Uterus (tissue), 3 donors: ENCODE measurements at regions not wholly inside any gene's neighbourhood (a gene's known extent, or its start where the extent isn't known, plus 50 kb on each side); places are given as distances from the start of the nearest gene placed in this dataset.

Experiments
- DNase-seq, 2 donors: peaks; one replicate each; pipeline ENCODE4 v3.0.0-alpha.2; 2019 to 2020
- H3K27ac ChIP-seq, 2 donors: fragments of 200-600 bp; sonication (generic); 1 replicate in 1 of 2; 2 replicates in 1 of 2; pipeline ENCODE4 v1.5.1; 2016 to 2018
- H3K27me3 ChIP-seq, 2 donors: fragments of 200-600 bp; sonication (generic); one replicate each; pipeline ENCODE4 v1.5.1; 2018 to 2019; ENCODE audit warnings: control low read depth in 1 of 2
- H3K36me3 ChIP-seq, 2 donors: fragments of 200-600 bp; sonication (generic); one replicate each; pipeline ENCODE4 v1.5.1; 2019; ENCODE audit warnings: control low read depth in 1 of 2
- H3K4me1 ChIP-seq, 2 donors: fragments of 200-600 bp; sonication (generic); one replicate each; pipeline ENCODE4 v1.5.1; 2018 to 2019; ENCODE audit warnings: control low read depth in 1 of 2
- H3K4me3 ChIP-seq, 2 donors: fragments of 200-600 bp; sonication (generic); 1 replicate in 1 of 2; 2 replicates in 1 of 2; pipeline ENCODE4 v1.5.1; 2018 to 2019; ENCODE audit warnings: mild to moderate bottlenecking in 1 of 2
- H3K9me3 ChIP-seq, 2 donors: fragments of 200-600 bp; sonication (generic); one replicate each; pipeline ENCODE4 v1.5.1; 2019; ENCODE audit warnings: control low read depth in 1 of 2
- POLR2A ChIP-seq, 2 donors: fragments of 450-650 bp; IDR thresholded peaks; one replicate each; pipeline ENCODE4 v1.6.1; 2016; ENCODE audit warnings: antibody characterized with exemption in 2 of 2, mild to moderate bottlenecking in 1 of 2, moderate library complexity in 1 of 2
- intact Hi-C: fragments of 100-400 bp; cut with DNase I; formaldehyde crosslinking; loops from one replicate; pipeline ENCODE4 v1.15.1; 2023; ENCODE audit warnings: low total_unique reads
- TF ChIP-seq, protein P1 (sequence below), 4 experiments: fragments of 200-600 bp in 2 of 4; fragments of 450-650 bp in 2 of 4; sonication (generic) in 2 of 4; IDR thresholded peaks; one replicate each; pipeline ENCODE4 v1.5.1; 2016 to 2019; ENCODE audit warnings: antibody characterized with exemption in 4 of 4, mild to moderate bottlenecking in 2 of 4, moderate library complexity in 1 of 4
- donor health status: DM: yes; HTN: yes; CAD: no.

GRCh38 chr14:101017806-101018560 lies 114.5 kb upstream of the RTL1 start:
- no peaks in the 10 kb centered on the region for H3K4me1 ChIP-seq
- no peaks in the 10 kb centered on the region for H3K27me3 ChIP-seq
- no peaks in the 10 kb centered on the region for H3K36me3 ChIP-seq
- no peak overlapping the region for H3K4me3 ChIP-seq
- TF ChIP-seq, protein P1, sequence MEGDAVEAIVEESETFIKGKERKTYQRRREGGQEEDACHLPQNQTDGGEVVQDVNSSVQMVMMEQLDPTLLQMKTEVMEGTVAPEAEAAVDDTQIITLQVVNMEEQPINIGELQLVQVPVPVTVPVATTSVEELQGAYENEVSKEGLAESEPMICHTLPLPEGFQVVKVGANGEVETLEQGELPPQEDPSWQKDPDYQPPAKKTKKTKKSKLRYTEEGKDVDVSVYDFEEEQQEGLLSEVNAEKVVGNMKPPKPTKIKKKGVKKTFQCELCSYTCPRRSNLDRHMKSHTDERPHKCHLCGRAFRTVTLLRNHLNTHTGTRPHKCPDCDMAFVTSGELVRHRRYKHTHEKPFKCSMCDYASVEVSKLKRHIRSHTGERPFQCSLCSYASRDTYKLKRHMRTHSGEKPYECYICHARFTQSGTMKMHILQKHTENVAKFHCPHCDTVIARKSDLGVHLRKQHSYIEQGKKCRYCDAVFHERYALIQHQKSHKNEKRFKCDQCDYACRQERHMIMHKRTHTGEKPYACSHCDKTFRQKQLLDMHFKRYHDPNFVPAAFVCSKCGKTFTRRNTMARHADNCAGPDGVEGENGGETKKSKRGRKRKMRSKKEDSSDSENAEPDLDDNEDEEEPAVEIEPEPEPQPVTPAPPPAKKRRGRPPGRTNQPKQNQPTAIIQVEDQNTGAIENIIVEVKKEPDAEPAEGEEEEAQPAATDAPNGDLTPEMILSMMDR (IDR thresholded peaks at IDR 0.05): no peak
- TF ChIP-seq POLR2A (IDR thresholded peaks at IDR 0.05): no peak
- no peak for DNase-seq
- intact Hi-C loops: no loop called here
- H3K9me3 ChIP-seq: no peaks in the 10 kb centered on the region
- H3K27ac ChIP-seq: no peak overlapping the region

DNA sequence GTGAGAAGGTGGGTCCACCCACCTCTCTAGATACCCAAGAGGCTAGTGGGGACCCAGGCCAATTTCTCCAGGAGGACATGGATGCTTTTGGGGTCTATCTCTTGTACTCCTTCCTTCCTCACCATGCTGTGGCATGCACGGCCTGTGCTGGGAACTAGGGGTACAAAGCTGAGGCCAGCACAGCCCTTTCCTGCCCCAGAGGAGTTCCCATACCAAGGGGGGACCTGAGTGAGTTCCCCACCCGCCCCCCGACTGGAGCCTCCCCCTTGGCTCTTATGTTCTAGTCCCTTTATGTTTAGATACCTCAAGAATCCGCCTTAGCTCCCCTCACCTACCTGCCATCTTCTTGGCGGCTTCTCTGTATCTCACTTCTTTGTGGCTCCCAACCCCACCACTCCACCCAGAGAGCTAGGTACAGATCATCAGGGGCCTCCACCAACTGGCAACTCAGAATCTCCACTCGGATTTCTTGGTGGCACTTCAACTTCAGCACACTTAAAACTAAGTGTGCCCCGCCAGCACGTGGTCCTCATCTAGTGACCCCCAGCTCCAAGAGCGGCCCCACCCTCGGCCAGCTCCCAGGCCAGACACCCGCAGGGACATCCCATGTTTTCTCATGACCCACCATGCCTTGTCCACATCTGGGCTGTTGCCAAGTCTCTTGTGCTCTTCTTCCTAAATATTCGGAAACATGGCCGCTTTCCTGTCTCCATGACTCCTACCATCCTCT lies 115.2 kb upstream of the RTL1 start:
- H3K4me3 ChIP-seq: no peak overlapping the region
- intact Hi-C loops: no loop called here
- TF ChIP-seq, protein P1 (IDR thresholded peaks at IDR 0.05): no peak
- TF ChIP-seq POLR2A (IDR thresholded peaks at IDR 0.05): no peak
- H3K4me1 ChIP-seq: no peaks in the 10 kb centered on the region
- no peak for DNase-seq
- H3K36me3 ChIP-seq: no peaks in the 10 kb centered on the region
- no peak overlapping the region for H3K27ac ChIP-seq
- H3K27me3 ChIP-seq: no peaks in the 10 kb centered on the region
- H3K9me3 ChIP-seq: no peaks in the 10 kb centered on the region

DNA sequence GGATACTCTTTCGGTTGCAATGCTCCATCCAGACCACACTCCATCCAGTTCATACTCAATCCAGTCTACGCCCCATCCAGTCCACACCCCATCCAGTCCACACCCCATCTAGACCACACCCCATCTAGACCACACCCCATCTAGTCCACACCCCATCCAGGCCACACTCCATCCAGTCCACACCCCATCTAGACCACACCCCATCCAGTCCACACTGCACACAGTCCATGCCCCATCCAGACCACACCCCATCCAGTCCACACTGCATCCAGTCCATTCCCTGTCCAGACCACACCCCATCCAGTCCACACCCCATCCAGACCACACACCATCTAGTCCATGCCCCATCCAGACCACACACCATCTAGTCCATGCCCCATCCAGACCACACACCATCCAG lies 116.0 kb upstream of the RTL1 start:
- Histone ChIP-seq H3K9me3 (no peaks in the 10 kb centered on the region), H3K27ac (no peak overlapping the region), H3K36me3 (no peaks in the 10 kb centered on the region), H3K4me1 (no peaks in the 10 kb centered on the region), H3K27me3 (no peaks in the 10 kb centered on the region), H3K4me3 (no peak overlapping the region)
- intact Hi-C loops: no loop called here
- peak in 1 of 2 donors; percentile 3 for DNase-seq
- TF ChIP-seq, protein P1 (IDR thresholded peaks at IDR 0.05): no peak
- TF ChIP-seq POLR2A (IDR thresholded peaks at IDR 0.05): no peak

GRCh38 chr14:101019990-101020710 lies 116.6 kb upstream of the RTL1 start:
- intact Hi-C loops: no loop called here
- Histone ChIP-seq H3K36me3 (no peaks in the 10 kb centered on the region), H3K4me3 (no peak overlapping the region), H3K27ac (no peak overlapping the region), H3K27me3 (no peaks in the 10 kb centered on the region), H3K9me3 (no peaks in the 10 kb centered on the region), H3K4me1 (no peaks in the 10 kb centered on the region)
- TF ChIP-seq, protein P1 (IDR thresholded peaks at IDR 0.05): no peak
- peak; percentile 4 to 8 for DNase-seq
